PFSK-1 (cell line): ENCODE measurements at regions not wholly inside any gene's neighbourhood (a gene's known extent, or its start where the extent isn't known, plus 50 kb on each side); places are given as distances from the start of the nearest gene placed in this dataset.

Experiments used
- FOXP2 ChIP-seq: optimal IDR thresholded peaks from 2 replicates; pipeline ENCODE3; 2011; ENCODE audit warnings: borderline replicate concordance, control low read depth, inconsistent platforms; ENCODE audit not compliant: insufficient read depth; ENCODE audit errors: extremely low read length, extremely low read depth
- POLR2AphosphoS5 ChIP-seq: IDR thresholded peaks from 2 replicates; pipeline ENCODE4 v1.6.1; 2012; ENCODE audit warnings: low read depth, mild to moderate bottlenecking, control low read depth, low read length, moderate library complexity
- SIN3A ChIP-seq: IDR thresholded peaks from 2 replicates; pipeline ENCODE4 v1.6.1; 2012; ENCODE audit warnings: mild to moderate bottlenecking, low read length, moderate library complexity, borderline replicate concordance; ENCODE audit not compliant: insufficient read depth
- TAF1 ChIP-seq: IDR thresholded peaks from 2 replicates; pipeline ENCODE4 v1.6.1; 2012; ENCODE audit warnings: low read length, control low read depth, borderline replicate concordance; ENCODE audit not compliant: insufficient read depth
- TF ChIP-seq, protein P1 (sequence below), 2 experiments: IDR thresholded peaks; 2 replicates each; pipeline versions ENCODE4 v1.6.1 to v1.8.0; 2011 to 2012; ENCODE audit warnings: low read depth in 2 of 2, low read length in 2 of 2, control low read depth in 1 of 2, inconsistent platforms in 1 of 2, mild to moderate bottlenecking in 1 of 2, moderate library complexity in 1 of 2; ENCODE audit not compliant: insufficient read depth in 1 of 2

DNA sequence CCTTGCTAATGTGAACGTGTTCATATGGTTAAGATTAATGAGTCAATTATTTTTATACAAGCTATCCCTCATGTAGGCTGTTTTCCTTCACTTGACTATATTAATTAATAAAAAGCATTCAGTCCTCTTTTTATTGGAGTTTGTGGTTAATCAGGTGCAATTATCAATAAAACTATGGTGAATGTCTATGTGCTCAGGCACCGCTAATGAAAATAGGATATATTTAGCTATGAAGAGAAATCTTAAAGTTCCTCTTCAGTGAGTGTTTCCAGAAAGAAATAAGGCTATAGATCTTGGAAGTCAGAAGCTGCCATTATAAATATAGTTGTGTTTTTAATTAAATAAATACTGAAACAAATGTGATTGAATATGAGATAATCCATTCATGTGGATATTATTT is 422.1 kb downstream of the DMAC1 start:
- TF ChIP-seq POLR2AphosphoS5 = no peak
- no peak for TF ChIP-seq SIN3A
- TF ChIP-seq, protein P1, sequence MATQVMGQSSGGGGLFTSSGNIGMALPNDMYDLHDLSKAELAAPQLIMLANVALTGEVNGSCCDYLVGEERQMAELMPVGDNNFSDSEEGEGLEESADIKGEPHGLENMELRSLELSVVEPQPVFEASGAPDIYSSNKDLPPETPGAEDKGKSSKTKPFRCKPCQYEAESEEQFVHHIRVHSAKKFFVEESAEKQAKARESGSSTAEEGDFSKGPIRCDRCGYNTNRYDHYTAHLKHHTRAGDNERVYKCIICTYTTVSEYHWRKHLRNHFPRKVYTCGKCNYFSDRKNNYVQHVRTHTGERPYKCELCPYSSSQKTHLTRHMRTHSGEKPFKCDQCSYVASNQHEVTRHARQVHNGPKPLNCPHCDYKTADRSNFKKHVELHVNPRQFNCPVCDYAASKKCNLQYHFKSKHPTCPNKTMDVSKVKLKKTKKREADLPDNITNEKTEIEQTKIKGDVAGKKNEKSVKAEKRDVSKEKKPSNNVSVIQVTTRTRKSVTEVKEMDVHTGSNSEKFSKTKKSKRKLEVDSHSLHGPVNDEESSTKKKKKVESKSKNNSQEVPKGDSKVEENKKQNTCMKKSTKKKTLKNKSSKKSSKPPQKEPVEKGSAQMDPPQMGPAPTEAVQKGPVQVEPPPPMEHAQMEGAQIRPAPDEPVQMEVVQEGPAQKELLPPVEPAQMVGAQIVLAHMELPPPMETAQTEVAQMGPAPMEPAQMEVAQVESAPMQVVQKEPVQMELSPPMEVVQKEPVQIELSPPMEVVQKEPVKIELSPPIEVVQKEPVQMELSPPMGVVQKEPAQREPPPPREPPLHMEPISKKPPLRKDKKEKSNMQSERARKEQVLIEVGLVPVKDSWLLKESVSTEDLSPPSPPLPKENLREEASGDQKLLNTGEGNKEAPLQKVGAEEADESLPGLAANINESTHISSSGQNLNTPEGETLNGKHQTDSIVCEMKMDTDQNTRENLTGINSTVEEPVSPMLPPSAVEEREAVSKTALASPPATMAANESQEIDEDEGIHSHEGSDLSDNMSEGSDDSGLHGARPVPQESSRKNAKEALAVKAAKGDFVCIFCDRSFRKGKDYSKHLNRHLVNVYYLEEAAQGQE (IDR thresholded peaks at IDR 0.05; ENCODE audit: insufficient read depth in 1 of 2, low read depth in 2 of 2, low read length in 2 of 2) = no peak
- no peak for TF ChIP-seq FOXP2
- TF ChIP-seq TAF1 = no peak
